Fibroblast of villous mesenchyme (primary cell): ENCODE measurements at regions not wholly inside any gene's neighbourhood (a gene's known extent, or its start where the extent isn't known, plus 50 kb on each side); places are given as distances from the start of the nearest gene placed in this dataset.
"Not testable (repeated sequence)": the region's sequence is repeated elsewhere in the genome, so short reads cannot be mapped to it uniquely, and the experiment has no call there.

ENCODE experiments used
- DNase-seq: peaks from one replicate; pipeline ENCODE4 v3.0.0-alpha.2; 2010; ENCODE audit warnings: low read depth
- H3K4me3 ChIP-seq: 2 replicates; pipeline ENCODE4 v1.5.1; 2011; ENCODE audit warnings: low read depth, mild to moderate bottlenecking, low read length
- CTCF ChIP-seq: IDR thresholded peaks from 2 replicates; pipeline ENCODE4 v1.5.1; 2012; ENCODE audit warnings: low read depth, mild to moderate bottlenecking, low read length; ENCODE audit not compliant: insufficient read depth

DNA sequence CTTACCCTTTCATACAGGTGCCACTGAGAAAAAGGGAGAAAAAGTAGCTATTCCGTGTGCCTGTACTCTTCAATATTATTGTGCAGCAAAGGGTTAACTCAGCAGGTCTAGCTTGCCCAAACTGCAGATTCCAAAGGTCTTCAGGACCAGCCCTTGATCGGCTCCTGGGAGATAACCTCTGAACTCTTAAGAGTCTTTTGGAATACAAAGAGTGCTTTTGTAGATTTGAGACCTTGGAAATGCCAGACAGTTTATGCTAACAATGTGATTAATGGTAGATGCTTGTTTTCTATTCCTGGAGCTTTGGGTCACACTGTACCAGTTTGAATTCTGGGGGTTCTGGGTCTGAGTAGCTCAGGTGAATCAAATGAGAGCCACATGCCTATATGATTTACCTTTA, 844.7 kb upstream of the MIR17HG start:
- no peak for TF ChIP-seq CTCF
- H3K4me3 ChIP-seq, result no peak overlapping the region
- no peak for DNase-seq

GRCh38 chr13:90510319-90510718, 837.2 kb upstream of the MIR17HG start:
- TF ChIP-seq CTCF, result no peak
- H3K4me3 ChIP-seq, result no peak overlapping the region
- no peak for DNase-seq

- DNase-seq, result no peak
- TF ChIP-seq CTCF, result no peak
- no peak overlapping the region for H3K4me3 ChIP-seq
Measured at GRCh38 chr13:90511903-90512302, 835.6 kb upstream of the MIR17HG start.

DNA sequence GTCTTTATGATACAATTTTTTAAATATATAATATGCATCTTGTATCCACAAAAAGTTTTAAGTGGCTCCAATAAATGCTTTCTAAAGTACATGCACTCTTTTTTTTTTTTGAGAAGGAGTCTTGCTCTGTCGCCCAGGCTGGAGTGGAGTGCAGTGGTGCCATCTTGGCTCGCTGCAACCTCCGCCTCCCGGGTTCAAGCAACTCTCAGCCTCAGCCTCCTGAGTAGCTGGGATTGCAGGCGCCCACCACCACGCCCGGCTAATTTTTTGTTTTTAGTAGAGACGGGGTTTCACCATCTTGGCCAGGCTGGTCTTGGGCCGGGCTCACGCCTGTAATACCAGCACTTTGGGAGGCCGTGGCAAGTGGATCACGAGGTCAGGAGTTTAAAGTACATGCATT, 832.8 kb upstream of the MIR17HG start:
- not testable (repeated sequence) for H3K4me3 ChIP-seq, DNase-seq

- DNase-seq, result no peak
- TF ChIP-seq CTCF, result no peak
- H3K4me3 ChIP-seq, result no peak overlapping the region
Measured at GRCh38 chr13:90518417-90518816, 829.1 kb upstream of the MIR17HG start.

DNA sequence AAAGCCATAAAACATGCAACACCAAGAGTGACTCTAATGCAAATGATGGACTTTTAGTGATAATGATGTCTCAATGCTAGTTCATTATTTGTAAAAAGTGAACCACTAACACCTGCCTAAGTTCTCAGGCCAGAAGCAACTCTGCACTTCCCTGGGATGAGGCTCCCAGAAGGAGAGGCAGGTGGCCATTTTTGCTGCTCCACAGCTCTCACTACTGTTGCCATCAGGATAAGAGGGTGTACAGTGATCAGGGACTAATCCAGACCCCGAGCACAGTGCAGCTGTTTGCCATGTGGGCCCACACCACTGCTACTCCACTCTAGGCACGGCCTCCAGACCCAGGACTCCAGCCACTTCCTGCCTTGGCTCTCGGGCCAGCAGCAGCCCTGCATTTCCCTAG, 828.3 kb upstream of the MIR17HG start:
- H3K4me3 ChIP-seq, result no peak overlapping the region
- no peak for DNase-seq
- TF ChIP-seq CTCF, result no peak

DNA sequence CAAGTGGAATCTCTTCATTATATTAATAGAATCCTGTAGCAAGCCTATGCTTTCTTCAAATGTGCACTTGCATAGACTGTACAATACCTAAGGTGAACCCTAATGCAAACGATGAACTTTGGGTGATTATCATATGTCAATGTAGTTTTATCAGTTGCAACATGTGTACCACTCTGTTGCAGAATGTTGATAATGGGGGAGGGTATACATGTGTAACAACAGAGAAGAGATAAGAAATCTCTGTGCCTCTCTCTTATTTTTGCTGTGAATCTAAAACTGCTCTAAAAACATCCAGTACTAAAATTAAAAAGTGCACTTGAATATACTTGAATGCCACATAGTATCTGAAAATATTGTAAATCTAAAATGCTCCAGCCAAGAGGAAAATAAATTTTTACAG, 820.8 kb upstream of the MIR17HG start:
- no peak overlapping the region for H3K4me3 ChIP-seq
- TF ChIP-seq CTCF, result no peak
- no peak for DNase-seq

GRCh38 chr13:90531744-90532143, 815.7 kb upstream of the MIR17HG start:
- no peak overlapping the region for H3K4me3 ChIP-seq
- DNase-seq, result no peak
- no peak for TF ChIP-seq CTCF
